ENCODE measurements at regions not wholly inside any gene's neighbourhood (a gene's known extent, or its start where the extent isn't known, plus 50 kb on each side); places are given as distances from the start of the nearest gene placed in this dataset.
A peak's percentile ranks its signal among the peaks of the same experiment; 100 is the strongest.

- DNase-seq (ENCODE audit: low read depth): no peak
- H3K4me3 ChIP-seq (ENCODE audit: low read length): no peak overlapping the region
- no peak for TF ChIP-seq CTCF (conservative IDR thresholded peaks at IDR 0.05; ENCODE audit: low read depth, low read length)
Measured at GRCh38 chr9:38315085-38315595, 77.4 kb upstream of the ALDH1B1 start.

- TF ChIP-seq CTCF (conservative IDR thresholded peaks at IDR 0.05; ENCODE audit: low read depth, low read length): no peak
- H3K4me3 ChIP-seq (ENCODE audit: low read length): no peak overlapping the region
Measured at GRCh38 chr9:38313421-38313820, 79.1 kb upstream of the ALDH1B1 start.

GRCh38 chr9:38312406-38312805, 80.1 kb upstream of the ALDH1B1 start:
- no peak for DNase-seq (ENCODE audit: low read depth)
- H3K4me3 ChIP-seq (ENCODE audit: low read length): no peak overlapping the region
- no peak for TF ChIP-seq CTCF (conservative IDR thresholded peaks at IDR 0.05; ENCODE audit: low read depth, low read length)

More at GRCh38 chr9:38313421-38313820, 79.1 kb upstream of the ALDH1B1 start:
- no peak for DNase-seq (ENCODE audit: low read depth)

GRCh38 chr9:38311382-38312270, 80.9 kb upstream of the ALDH1B1 start:
- H3K4me3 ChIP-seq (ENCODE audit: low read length): no peak overlapping the region
- TF ChIP-seq CTCF (conservative IDR thresholded peaks at IDR 0.05; ENCODE audit: low read depth, low read length): no peak
- no peak for DNase-seq (ENCODE audit: low read depth)

GRCh38 chr9:38309324-38310195, 82.9 kb upstream of the ALDH1B1 start:
- no peak overlapping the region for H3K4me3 ChIP-seq (ENCODE audit: low read length)
- TF ChIP-seq CTCF (conservative IDR thresholded peaks at IDR 0.05; ENCODE audit: low read depth, low read length): no peak
- peak; percentile 12 for DNase-seq (ENCODE audit: low read depth)

GRCh38 chr9:38308136-38308535, 84.4 kb upstream of the ALDH1B1 start:
- H3K4me3 ChIP-seq (ENCODE audit: low read length): no peak overlapping the region
- no peak for DNase-seq (ENCODE audit: low read depth)
- no peak for TF ChIP-seq CTCF (conservative IDR thresholded peaks at IDR 0.05; ENCODE audit: low read depth, low read length)
